OCI-LY7 (cell line): ENCODE measurements at regions not wholly inside any gene's neighbourhood (a gene's known extent, or its start where the extent isn't known, plus 50 kb on each side); places are given as distances from the start of the nearest gene placed in this dataset.

ENCODE experiments used
- BruUV-seq: library from RNA; stranded (reverse); fragments of 400-500 nt; replicated peaks from 2 replicates; lab custom pipeline; 2021; lab: Mats Ljungman, UMichigan
- CTCF ChIA-PET: fragments of 300-600 bp; sonication (Branson Sonifier 250); formaldehyde crosslinking; loops from one replicate; lab custom pipeline; 2022; ENCODE audit warnings: antibody characterized with exemption; ENCODE audit not compliant: unreplicated experiment; lab: Charles Lee
- POLR2A ChIA-PET: fragments of 300-600 bp; sonication (Branson Sonifier 250); formaldehyde crosslinking; loops from one replicate; lab custom pipeline; 2022; ENCODE audit warnings: antibody characterized with exemption; lab: Charles Lee
- DNase-seq: peaks from one replicate; pipeline ENCODE4 v3.0.0-alpha.2; 2015; ENCODE audit warnings: low spot score
- H2AFZ ChIP-seq: fragments of 200-600 bp; sonication (generic), shearing (Covaris generic); 2 replicates; pipeline ENCODE4 v1.6.1; 2014; ENCODE audit warnings: mild to moderate bottlenecking, antibody characterized with exemption, low read length, moderate library complexity
- H3K27ac ChIP-seq: fragments of 200-600 bp; sonication (generic); 2 replicates; pipeline ENCODE4 v1.5.1; 2014; ENCODE audit warnings: mixed run types, low read depth, mild to moderate bottlenecking, moderate library complexity, low read length, inconsistent platforms; ENCODE audit not compliant: poor library complexity, severe bottlenecking
- H3K36me3 ChIP-seq: fragments of 200-600 bp; sonication (generic); 2 replicates; pipeline ENCODE4 v1.6.1; 2014; ENCODE audit warnings: mild to moderate bottlenecking, antibody characterized with exemption, low read length, moderate library complexity, mixed read lengths; ENCODE audit not compliant: insufficient read depth
- H3K4me1 ChIP-seq: fragments of 200-600 bp; sonication (generic); 2 replicates; pipeline ENCODE4 v1.5.1; 2014; ENCODE audit warnings: mild to moderate bottlenecking, low read length; ENCODE audit not compliant: insufficient read depth, poor library complexity, severe bottlenecking
- H3K4me2 ChIP-seq: fragments of 200-600 bp; sonication (generic); 2 replicates; pipeline ENCODE4 v1.6.1; 2014; ENCODE audit warnings: mild to moderate bottlenecking, low read length
- H3K4me3 ChIP-seq: fragments of 200-600 bp; sonication (generic); 2 replicates; pipeline ENCODE4 v1.5.1; 2014; ENCODE audit warnings: mild to moderate bottlenecking, low read depth, low read length; ENCODE audit not compliant: poor library complexity, severe bottlenecking
- H3K79me2 ChIP-seq: fragments of 200-600 bp; sonication (generic); 2 replicates; pipeline ENCODE4 v1.6.1; 2016; ENCODE audit warnings: low read depth, mild to moderate bottlenecking, low read length, moderate library complexity, mixed read lengths; ENCODE audit not compliant: insufficient read depth
- H3K9me2 ChIP-seq: fragments of 200-600 bp; sonication (generic); 2 replicates; pipeline ENCODE4 v1.6.1; 2016; ENCODE audit warnings: mild to moderate bottlenecking, low read length, mixed read lengths; ENCODE audit not compliant: insufficient read depth
- H3K9me3 ChIP-seq: fragments of 200-600 bp; sonication (generic); 2 replicates; pipeline ENCODE4 v1.6.1; 2014; ENCODE audit warnings: mild to moderate bottlenecking, mixed run types, low read length, mixed read lengths
- H4K20me1 ChIP-seq: fragments of 200-600 bp; sonication (generic); 2 replicates; pipeline ENCODE4 v1.6.1; 2014; ENCODE audit warnings: mild to moderate bottlenecking, antibody characterized with exemption, low read length, moderate library complexity, mixed read lengths; ENCODE audit not compliant: insufficient read depth
- EZH2phosphoT487 ChIP-seq: fragments of 200-600 bp; sonication (generic); IDR thresholded peaks from 2 replicates; pipeline ENCODE4 v1.6.1; 2018; ENCODE audit warnings: low read depth, borderline replicate concordance, mild to moderate bottlenecking, mixed run types, antibody characterized with exemption, low read length, moderate library complexity, mixed read lengths
- intact Hi-C: fragments of 100-400 bp; cut with micrococcal nuclease; formaldehyde crosslinking; loops from one replicate; pipeline ENCODE4 v1.10.0; 2022; ENCODE audit not compliant: unreplicated experiment
- TF ChIP-seq, protein P1 (sequence below): fragments of 200-600 bp; sonication (generic); conservative IDR thresholded peaks from 2 replicates; pipeline ENCODE4 v1.5.1; 2014; ENCODE audit warnings: mild to moderate bottlenecking, antibody characterized with exemption, low read length, moderate library complexity, mixed read lengths

DNA sequence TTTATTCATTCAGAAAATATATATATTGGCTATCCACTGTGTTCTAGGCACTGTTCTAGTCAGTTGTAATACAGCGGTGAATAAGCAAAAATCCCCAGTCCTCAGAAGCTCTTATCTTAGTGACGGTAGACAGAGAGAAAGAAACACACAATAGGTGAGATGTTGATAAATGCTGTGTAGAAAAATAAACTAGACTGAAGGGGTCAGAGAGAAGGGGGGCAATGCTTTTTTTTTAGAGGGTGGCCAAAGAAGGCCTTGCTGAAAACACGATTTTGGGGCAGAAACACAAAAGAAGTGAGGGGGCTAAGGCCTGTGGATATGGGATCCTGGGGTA, 68.0 kb upstream of the MBOAT1 start:
- TF ChIP-seq EZH2phosphoT487: no peak
- TF ChIP-seq, protein P1, sequence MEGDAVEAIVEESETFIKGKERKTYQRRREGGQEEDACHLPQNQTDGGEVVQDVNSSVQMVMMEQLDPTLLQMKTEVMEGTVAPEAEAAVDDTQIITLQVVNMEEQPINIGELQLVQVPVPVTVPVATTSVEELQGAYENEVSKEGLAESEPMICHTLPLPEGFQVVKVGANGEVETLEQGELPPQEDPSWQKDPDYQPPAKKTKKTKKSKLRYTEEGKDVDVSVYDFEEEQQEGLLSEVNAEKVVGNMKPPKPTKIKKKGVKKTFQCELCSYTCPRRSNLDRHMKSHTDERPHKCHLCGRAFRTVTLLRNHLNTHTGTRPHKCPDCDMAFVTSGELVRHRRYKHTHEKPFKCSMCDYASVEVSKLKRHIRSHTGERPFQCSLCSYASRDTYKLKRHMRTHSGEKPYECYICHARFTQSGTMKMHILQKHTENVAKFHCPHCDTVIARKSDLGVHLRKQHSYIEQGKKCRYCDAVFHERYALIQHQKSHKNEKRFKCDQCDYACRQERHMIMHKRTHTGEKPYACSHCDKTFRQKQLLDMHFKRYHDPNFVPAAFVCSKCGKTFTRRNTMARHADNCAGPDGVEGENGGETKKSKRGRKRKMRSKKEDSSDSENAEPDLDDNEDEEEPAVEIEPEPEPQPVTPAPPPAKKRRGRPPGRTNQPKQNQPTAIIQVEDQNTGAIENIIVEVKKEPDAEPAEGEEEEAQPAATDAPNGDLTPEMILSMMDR: no peak
- Histone ChIP-seq H3K36me3 (no peaks in the 10 kb centered on the region), H3K4me2 (no peak overlapping the region), H3K9me2 (no peaks in the 10 kb centered on the region), H3K27ac (no peak overlapping the region), H3K4me1 (no peaks in the 10 kb centered on the region), H3K79me2 (no peaks in the 10 kb centered on the region), H3K4me3 (no peak overlapping the region), H2AFZ (no peak overlapping the region), H4K20me1 (no peaks in the 10 kb centered on the region), H3K9me3 (no peaks in the 10 kb centered on the region)
- no TSS peak for BruUV-seq
- CTCF ChIA-PET: no interaction called here
- DNase-seq: no peak
- POLR2A ChIA-PET: no interaction called here
- intact Hi-C loops: no loop called here

DNA sequence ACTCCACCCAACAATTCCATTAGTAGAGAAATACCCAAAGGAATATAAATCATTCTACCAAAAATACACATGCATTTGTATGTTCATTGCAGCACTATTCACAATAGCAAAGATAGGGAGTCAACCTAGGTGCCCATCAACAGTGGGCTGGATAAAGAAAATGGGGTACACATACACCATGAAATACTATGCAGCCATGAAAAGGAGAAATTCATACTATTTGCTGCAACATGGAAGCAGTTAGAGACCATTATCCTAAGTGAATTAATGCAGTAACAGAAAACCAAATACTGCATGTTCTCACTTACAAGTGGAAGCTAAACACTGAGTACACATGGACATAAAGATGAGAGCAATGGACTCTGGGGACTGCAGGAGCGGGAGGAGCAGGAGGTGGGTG, 72.4 kb upstream of the MBOAT1 start:
- H3K9me2 ChIP-seq: no peaks in the 10 kb centered on the region
- TF ChIP-seq EZH2phosphoT487: no peak
- TF ChIP-seq, protein P1: no peak
- no TSS peak for BruUV-seq
- ChIA-PET CTCF (no interaction called here), POLR2A (interaction anchor here (0.5 kb wide), 1 partner anchor 238 kb away, joined by 3 read pairs; no protein-coding TSS in a partner anchor)
- no peaks in the 10 kb centered on the region for H3K4me1 ChIP-seq
- no peaks in the 10 kb centered on the region for H3K9me3 ChIP-seq
- H2AFZ ChIP-seq: no peak overlapping the region
- H3K79me2 ChIP-seq: no peaks in the 10 kb centered on the region
- H3K36me3 ChIP-seq: no peaks in the 10 kb centered on the region
- intact Hi-C loops: no loop called here
- no peak for DNase-seq
- H3K4me3 ChIP-seq: no peak overlapping the region
- no peak overlapping the region for H3K4me2 ChIP-seq
- no peak overlapping the region for H3K27ac ChIP-seq
- H4K20me1 ChIP-seq: no peaks in the 10 kb centered on the region

DNA sequence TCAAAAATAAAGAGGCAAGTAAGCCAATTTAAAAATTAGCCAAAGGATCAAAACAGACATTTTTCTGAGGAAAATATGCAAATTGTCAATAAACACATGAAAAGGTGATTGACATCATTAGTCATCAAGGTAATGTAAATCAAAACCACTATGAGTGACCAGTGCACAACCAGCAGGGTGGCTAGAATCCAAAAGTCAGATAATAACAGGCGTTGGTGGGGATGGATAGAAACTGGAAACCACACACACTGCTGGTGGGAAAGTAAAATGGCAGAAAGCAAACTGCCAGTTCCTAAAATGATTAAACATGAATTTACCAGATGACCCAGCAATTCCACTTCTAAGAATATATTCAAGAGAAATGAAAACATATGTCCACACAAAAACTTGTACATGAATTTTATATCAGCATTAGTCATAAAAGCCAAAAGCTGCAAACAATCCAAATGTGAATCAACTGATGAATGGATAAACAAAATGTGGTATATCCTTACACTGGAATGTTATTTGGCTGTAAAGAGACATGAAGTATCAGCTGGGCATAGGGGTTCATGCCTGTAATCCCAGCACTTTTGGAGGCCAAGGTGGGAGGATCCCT, 74.8 kb upstream of the MBOAT1 start:
- CTCF ChIA-PET: no interaction called here
- Histone ChIP-seq H3K79me2 (no peaks in the 10 kb centered on the region), H3K36me3 (no peaks in the 10 kb centered on the region), H3K27ac (no peak overlapping the region), H3K9me3 (no peaks in the 10 kb centered on the region), H2AFZ (no peak overlapping the region), H3K4me3 (no peak overlapping the region), H3K4me1 (no peaks in the 10 kb centered on the region), H3K9me2 (no peaks in the 10 kb centered on the region), H4K20me1 (no peaks in the 10 kb centered on the region), H3K4me2 (no peak overlapping the region)
- DNase-seq: no peak
- intact Hi-C loops: no loop called here
- no TSS peak for BruUV-seq
- POLR2A ChIA-PET: interaction anchor here (0.7 to 1.2 kb wide), 2 partner anchors 25 to 236 kb away, joined by 3 to 5 read pairs; no protein-coding TSS in a partner anchor
- no peak for TF ChIP-seq EZH2phosphoT487
- TF ChIP-seq, protein P1: no peak
